Keratinocyte (primary cell): ENCODE measurements at regions not wholly inside any gene's neighbourhood (a gene's known extent, or its start where the extent isn't known, plus 50 kb on each side); places are given as distances from the start of the nearest gene placed in this dataset.

Source experiments
- DNase-seq: peaks from one replicate; pipeline ENCODE4 v3.0.0-alpha.2; 2011; ENCODE audit warnings: low read depth, missing footprints, low spot score
- FAIRE-seq: peaks from 2 replicates; lab custom pipeline; 2011; peaks lifted over from hg19 to GRCh38; lab: Jason Lieb, UNC
- H2AFZ ChIP-seq: 2 replicates; pipeline ENCODE4 v1.6.0; 2012; ENCODE audit warnings: low read length, control low read depth, inconsistent platforms; ENCODE audit not compliant: control insufficient read depth
- H3K27ac ChIP-seq: 2 replicates; pipeline ENCODE4 v1.5.1; 2011; ENCODE audit warnings: low read length; ENCODE audit not compliant: control insufficient read depth, insufficient read depth
- H3K27me3 ChIP-seq: 3 replicates; pipeline ENCODE4 v1.6.0; 2011; ENCODE audit warnings: low read length; ENCODE audit not compliant: control insufficient read depth, insufficient read depth; ENCODE audit errors: extremely low read depth
- H3K36me3 ChIP-seq, 2 experiments: 2 replicates in 1 of 2; 3 replicates in 1 of 2; pipeline ENCODE4 v1.5.1; 2011; ENCODE audit warnings: low read length in 2 of 2, mild to moderate bottlenecking in 1 of 2; ENCODE audit not compliant: control insufficient read depth in 2 of 2, insufficient read depth in 2 of 2; ENCODE audit errors: extremely low read depth in 1 of 2
- H3K4me1 ChIP-seq: 3 replicates; pipeline ENCODE4 v1.5.1; 2011; ENCODE audit warnings: low read length; ENCODE audit not compliant: control insufficient read depth, insufficient read depth; ENCODE audit errors: extremely low read depth
- H3K4me2 ChIP-seq: 3 replicates; pipeline ENCODE4 v1.6.0; 2011; ENCODE audit warnings: low read depth, low read length; ENCODE audit not compliant: control insufficient read depth, insufficient read depth; ENCODE audit errors: extremely low read depth
- H3K4me3 ChIP-seq, 3 experiments: fragments of 200-600 bp in 1 of 3; sonication (generic) in 1 of 3; 2 replicates in 2 of 3; 3 replicates in 1 of 3; pipeline ENCODE4 v1.5.1; 2011 to 2016; ENCODE audit warnings: low read length in 3 of 3, mild to moderate bottlenecking in 3 of 3, control low read depth in 2 of 3, inconsistent platforms in 1 of 3, low read depth in 1 of 3, mixed read lengths in 1 of 3, mixed run types in 1 of 3, moderate library complexity in 1 of 3; ENCODE audit not compliant: control insufficient read depth in 2 of 3, insufficient read depth in 2 of 3; ENCODE audit errors: extremely low read depth in 1 of 3
- H3K79me2 ChIP-seq: 2 replicates; pipeline ENCODE4 v1.6.0; 2012; ENCODE audit warnings: low read length; ENCODE audit not compliant: control insufficient read depth, insufficient read depth
- H3K9ac ChIP-seq: 3 replicates; pipeline ENCODE4 v1.6.0; 2011; ENCODE audit warnings: low read length; ENCODE audit not compliant: control insufficient read depth, insufficient read depth; ENCODE audit errors: extremely low read depth
- H3K9me1 ChIP-seq: 3 replicates; pipeline ENCODE4 v1.6.0; 2011; ENCODE audit warnings: low read length; ENCODE audit not compliant: control insufficient read depth, insufficient read depth; ENCODE audit errors: extremely low read depth
- H3K9me3 ChIP-seq: 2 replicates; pipeline ENCODE4 v1.5.1; 2012; ENCODE audit warnings: low read depth, low read length; ENCODE audit not compliant: control insufficient read depth
- H4K20me1 ChIP-seq: 3 replicates; pipeline ENCODE4 v1.6.0; 2011; ENCODE audit warnings: low read length; ENCODE audit not compliant: control insufficient read depth, insufficient read depth; ENCODE audit errors: extremely low read depth
- CTCF ChIP-seq, 3 experiments: IDR thresholded peaks in 1 of 3; conservative IDR thresholded peaks in 1 of 3; optimal IDR thresholded peaks in 1 of 3; 2 replicates in 2 of 3; 3 replicates in 1 of 3; pipeline versions ENCODE3 to v1.5.1; 2011; ENCODE audit warnings: low read length in 3 of 3, mild to moderate bottlenecking in 3 of 3, moderate library complexity in 2 of 3, control low read depth in 1 of 3, inconsistent platforms in 1 of 3; ENCODE audit not compliant: insufficient read depth in 2 of 3; ENCODE audit errors: extremely low read depth in 1 of 3
- EZH2 ChIP-seq: IDR thresholded peaks from one replicate; pipeline ENCODE4 v1.6.1; 2012; ENCODE audit warnings: inconsistent platforms, mild to moderate bottlenecking, low read length, moderate library complexity
- dilution Hi-C: fragments of 300-500 bp; cut with MboI; formaldehyde crosslinking; loops from one replicate; pipeline ENCODE4 v1.7.0; 2020; ENCODE audit warnings: low sequenced_read_pairs; ENCODE audit not compliant: extremely low pct_ligation_motif_present

GRCh38 chr2:15724235-15724634 is 132.6 kb downstream of the DDX1 start:
- H3K27ac ChIP-seq, result no peak overlapping the region
- no peak overlapping the region for H3K4me3 ChIP-seq
- no peaks in the 10 kb centered on the region for H3K36me3 ChIP-seq
- H2AFZ ChIP-seq, result no peak overlapping the region
- H3K27me3 ChIP-seq, result peaks cover 22% of the 10 kb centered on the region
- no peaks in the 10 kb centered on the region for H4K20me1 ChIP-seq
- dilution Hi-C loops, result no loop called here
- no peaks in the 10 kb centered on the region for H3K9me1 ChIP-seq
- H3K9me3 ChIP-seq, result no peaks in the 10 kb centered on the region
- no peak overlapping the region for H3K9ac ChIP-seq
- no peak for TF ChIP-seq EZH2
- no peak for TF ChIP-seq CTCF (optimal IDR thresholded peaks at IDR 0.05 in 1 of 3, IDR thresholded peaks at IDR 0.05 in 1 of 3, conservative IDR thresholded peaks at IDR 0.05 in 1 of 3; ENCODE audit: extremely low read depth in 1 of 3, insufficient read depth in 2 of 3, low read length in 3 of 3)
- no peaks in the 10 kb centered on the region for H3K4me1 ChIP-seq
- DNase-seq (no peak), FAIRE-seq (no peak)
- H3K79me2 ChIP-seq, result no peaks in the 10 kb centered on the region
- no peak overlapping the region for H3K4me2 ChIP-seq

- no peak overlapping the region for H3K27ac ChIP-seq
- TF ChIP-seq CTCF (optimal IDR thresholded peaks at IDR 0.05 in 1 of 3, IDR thresholded peaks at IDR 0.05 in 1 of 3, conservative IDR thresholded peaks at IDR 0.05 in 1 of 3; ENCODE audit: extremely low read depth in 1 of 3, insufficient read depth in 2 of 3, low read length in 3 of 3) (no peak), EZH2 (no peak)
- H3K9me3 ChIP-seq, result no peaks in the 10 kb centered on the region
- no peak for DNase-seq
- dilution Hi-C loops, result no loop called here
- H4K20me1 ChIP-seq, result no peaks in the 10 kb centered on the region
- FAIRE-seq, result no peak
- H3K9me1 ChIP-seq, result no peaks in the 10 kb centered on the region
- H3K27me3 ChIP-seq, result peaks cover 24% of the 10 kb centered on the region
- H3K79me2 ChIP-seq, result no peaks in the 10 kb centered on the region
- no peak overlapping the region for H3K4me3 ChIP-seq
- H3K36me3 ChIP-seq, result no peaks in the 10 kb centered on the region
- no peak overlapping the region for H2AFZ ChIP-seq
- peaks cover 2% of the 10 kb centered on the region for H3K4me1 ChIP-seq
- H3K4me2 ChIP-seq, result no peak overlapping the region
- no peak overlapping the region for H3K9ac ChIP-seq
Observed at GRCh38 chr2:15725101-15725781, 133.6 kb downstream of the DDX1 start.
